T-cell (primary cell): ENCODE measurements at regions not wholly inside any gene's neighbourhood (a gene's known extent, or its start where the extent isn't known, plus 50 kb on each side); places are given as distances from the start of the nearest gene placed in this dataset.

Source experiments
- ATAC-seq, 4 experiments: fragments of 200-7000 bp in 3 of 4; fragments of 150-1000 bp in 1 of 4; cut with Tn5 transposase; replicated peaks in 1 of 4; 1 replicate in 3 of 4; 2 replicates in 1 of 4; pipeline ENCODE4 v1.10.0; 2021; ENCODE audit warnings: moderate library complexity in 3 of 4, mild to moderate bottlenecking in 2 of 4, moderate number of reproducible peaks in 1 of 4
- CTCF ChIA-PET, 2 donors: fragments of 300-600 bp; sonication (Branson Sonifier 250); formaldehyde crosslinking; loops; one replicate each; lab custom pipeline; 2022; ENCODE audit warnings: antibody characterized with exemption in 2 of 2; lab: Charles Lee
- POLR2A ChIA-PET, 2 donors: fragments of 300-600 bp; sonication (Branson Sonifier 250); formaldehyde crosslinking; loops; one replicate each; lab custom pipeline; 2022; ENCODE audit warnings: antibody characterized with exemption in 2 of 2; lab: Charles Lee
- DNase-seq, 35 experiments: peaks; one replicate each; pipeline versions ENCODE4 v3.0.0 to v3.0.0-alpha.2; 2013 to 2023
- H3K27ac ChIP-seq: one replicate; pipeline ENCODE4 v1.5.1; 2013; ENCODE audit warnings: low read length
- H3K27me3 ChIP-seq, 2 experiments: replicated peaks in 1 of 2; 1 replicate in 1 of 2; 2 replicates in 1 of 2; pipeline versions ENCODE4 v1.6.1 to v1.7.0; 2013; ENCODE audit warnings: low read length in 1 of 2, mixed read lengths in 1 of 2; ENCODE audit not compliant: control insufficient read depth in 2 of 2, insufficient read depth in 2 of 2; ENCODE audit errors: extremely low read depth in 1 of 2
- H3K36me3 ChIP-seq, 2 donors: 1 replicate in 1 of 2; 2 replicates in 1 of 2; pipeline versions ENCODE4 v1.6.1 to v1.7.0; 2013; ENCODE audit warnings: low read length in 1 of 2; ENCODE audit not compliant: control insufficient read depth in 2 of 2, insufficient read depth in 1 of 2; ENCODE audit errors: extremely low read depth in 1 of 2
- H3K4me1 ChIP-seq, 2 experiments: 1 replicate in 1 of 2; 2 replicates in 1 of 2; pipeline versions ENCODE4 v1.6.1 to v1.7.0; 2013; ENCODE audit warnings: low read length in 2 of 2, mixed read lengths in 1 of 2; ENCODE audit not compliant: insufficient read depth in 2 of 2, control insufficient read depth in 1 of 2; ENCODE audit errors: extremely low read depth in 1 of 2
- H3K4me3 ChIP-seq, 2 donors: 1 replicate in 1 of 2; 2 replicates in 1 of 2; pipeline versions ENCODE4 v1.5.1 to v1.7.0; 2013; ENCODE audit warnings: mild to moderate bottlenecking in 2 of 2, low read length in 1 of 2, moderate library complexity in 1 of 2; ENCODE audit not compliant: control insufficient read depth in 1 of 2; ENCODE audit errors: extremely low read depth in 1 of 2
- H3K9me3 ChIP-seq: 2 replicates; pipeline ENCODE4 v1.7.0; 2013
- H3K27ac Mint-ChIP-seq, 2 donors: one replicate each; pipeline ENCODE4 v1.8.0; 2020 to 2021; ENCODE audit warnings: mild to moderate bottlenecking in 2 of 2, mixed read lengths in 2 of 2
- H3K27me3 Mint-ChIP-seq, 2 donors: one replicate each; pipeline ENCODE4 v1.8.0; 2021 to 2022; ENCODE audit warnings: mixed read lengths in 2 of 2
- H3K36me3 Mint-ChIP-seq: one replicate; pipeline ENCODE4 v1.8.0; 2021; ENCODE audit warnings: mixed read lengths
- H3K4me1 Mint-ChIP-seq, 3 donors: one replicate each; pipeline ENCODE4 v1.8.0; 2020 to 2022; ENCODE audit warnings: mixed read lengths in 3 of 3, mild to moderate bottlenecking in 1 of 3
- H3K4me3 Mint-ChIP-seq, 3 donors: one replicate each; pipeline ENCODE4 v1.8.0; 2020 to 2022; ENCODE audit warnings: mild to moderate bottlenecking in 3 of 3, mixed read lengths in 3 of 3, moderate library complexity in 3 of 3
- H3K9me3 Mint-ChIP-seq, 3 donors: one replicate each; pipeline ENCODE4 v1.8.0; 2020 to 2022; ENCODE audit warnings: mixed read lengths in 3 of 3
- WGBS: methylation state at CpG from one replicate; pipeline ENCODE4 v1.1.5; 2013; ENCODE audit warnings: missing lambda C conversion rate; ENCODE audit not compliant: insufficient coverage; 5-methylcytosine and 5-hydroxymethylcytosine counted together

DNA sequence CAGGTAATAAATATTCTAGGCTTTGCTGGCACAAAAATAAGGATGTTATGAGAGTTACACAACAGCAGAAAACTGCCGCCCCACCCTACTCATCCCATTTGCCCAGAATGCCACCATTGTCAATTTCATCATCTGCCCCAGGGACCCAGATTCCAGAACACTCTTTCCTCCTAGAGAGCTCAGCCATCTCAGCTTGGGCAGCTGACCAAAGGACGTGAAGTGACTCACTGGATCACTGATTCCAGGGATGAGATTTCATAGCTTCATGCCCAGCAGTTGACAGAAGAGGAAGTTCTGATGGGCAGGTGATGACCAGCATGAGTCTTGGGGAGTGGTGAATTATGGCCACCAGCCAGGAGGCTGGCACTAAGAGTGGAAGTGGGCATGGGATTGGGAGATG, 450.3 kb downstream of the RMST start:
- Mint-ChIP-seq H3K9me3 (no peaks in the 10 kb centered on the region), H3K4me1 (no peaks in the 10 kb centered on the region), H3K27me3 (no peaks in the 10 kb centered on the region), H3K27ac (no peak overlapping the region), H3K4me3 (no peak overlapping the region), H3K36me3 (no peaks in the 10 kb centered on the region)
- Histone ChIP-seq H3K27ac (no peak overlapping the region), H3K36me3 (no peaks in the 10 kb centered on the region), H3K4me1 (no peaks in the 10 kb centered on the region), H3K4me3 (no peak overlapping the region), H3K27me3 (no peaks in the 10 kb centered on the region), H3K9me3 (no peaks in the 10 kb centered on the region)
- ChIA-PET CTCF (no interaction called here), POLR2A (no interaction called here)
- DNase-seq (no peak), ATAC-seq (no peak)
- 73% methylated on average over 2 of the region's 2 CpGs for WGBS

DNA sequence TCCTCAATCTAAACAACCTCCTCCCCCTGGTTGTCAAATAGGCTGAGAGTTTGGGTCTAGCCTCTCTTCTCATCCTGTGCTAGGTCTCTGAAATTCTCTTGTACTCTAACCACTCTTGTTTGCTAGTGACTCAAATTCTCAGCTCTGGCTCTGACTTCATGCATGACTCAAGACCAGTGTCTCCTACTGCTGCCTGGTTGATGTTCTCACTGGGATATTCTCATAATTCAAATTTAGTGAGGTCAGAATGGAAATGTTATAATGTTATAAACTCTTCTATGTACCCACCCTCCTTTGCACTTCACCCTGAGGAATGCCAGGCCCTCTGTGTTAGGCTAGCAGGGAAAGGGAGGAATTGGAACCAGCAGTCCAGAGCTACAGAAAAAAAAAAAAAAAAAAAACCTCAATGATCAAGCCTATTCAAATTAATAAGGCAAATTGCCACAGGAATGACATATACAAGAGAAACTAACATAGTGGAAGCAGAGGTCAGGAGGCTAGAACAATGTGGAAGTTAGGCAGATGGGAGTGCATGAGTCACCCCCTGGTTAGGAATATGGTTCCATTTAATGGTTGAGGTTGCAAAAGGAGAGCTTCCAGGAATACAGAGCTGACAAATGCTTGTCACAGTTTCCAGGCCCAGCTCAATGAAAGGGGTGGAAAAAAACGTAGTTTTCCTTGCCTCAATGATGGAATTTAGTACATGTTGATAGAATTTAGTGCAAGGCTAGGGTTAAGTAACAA, 459.5 kb downstream of the RMST start:
- no peak for ATAC-seq
- no peak overlapping the region for H3K27ac Mint-ChIP-seq
- no peak overlapping the region for H3K4me3 ChIP-seq
- H3K27ac ChIP-seq = no peak overlapping the region
- ChIA-PET POLR2A (no interaction called here), CTCF (no interaction called here)
- H3K36me3 Mint-ChIP-seq = no peaks in the 10 kb centered on the region
- H3K9me3 Mint-ChIP-seq = peaks cover 0 to 6% (median 0%) of the 10 kb centered on the region in 3 donors
- no peaks in the 10 kb centered on the region for H3K27me3 ChIP-seq
- no peak for DNase-seq
- 54% methylated on average over 1 of the region's 1 CpG for WGBS
- no peak overlapping the region for H3K4me3 Mint-ChIP-seq
- H3K9me3 ChIP-seq = no peaks in the 10 kb centered on the region
- H3K27me3 Mint-ChIP-seq = peaks cover 0 to 1% of the 10 kb centered on the region in 2 donors
- no peaks in the 10 kb centered on the region for H3K4me1 Mint-ChIP-seq
- no peaks in the 10 kb centered on the region for H3K4me1 ChIP-seq
- H3K36me3 ChIP-seq = no peaks in the 10 kb centered on the region

DNA sequence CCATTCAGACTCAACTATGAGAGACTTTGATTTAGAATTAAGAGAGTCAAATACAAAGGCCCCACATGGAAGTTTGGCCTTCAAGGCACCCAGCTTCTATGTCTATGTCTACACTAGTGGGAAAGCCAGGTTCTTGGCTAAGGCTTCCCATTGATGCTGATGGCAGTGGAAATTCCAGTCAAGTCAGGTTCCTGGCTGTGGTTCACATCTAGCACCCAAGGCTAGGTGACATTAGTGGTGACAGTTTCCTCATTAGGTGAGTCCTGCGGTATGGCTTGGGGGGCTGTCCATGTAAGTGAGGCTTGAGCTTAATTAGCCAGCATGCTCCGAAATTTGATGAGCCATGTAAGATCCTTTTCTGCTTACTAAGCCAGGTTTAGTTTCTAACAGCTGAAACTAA, 460.9 kb downstream of the RMST start:
- POLR2A ChIA-PET = no interaction called here
- Histone ChIP-seq H3K4me1 (no peaks in the 10 kb centered on the region), H3K27me3 (no peaks in the 10 kb centered on the region), H3K27ac (no peak overlapping the region), H3K9me3 (no peaks in the 10 kb centered on the region), H3K4me3 (no peak overlapping the region), H3K36me3 (no peaks in the 10 kb centered on the region)
- Mint-ChIP-seq H3K4me3 (no peak overlapping the region), H3K27me3 (peaks cover 0 to 1% of the 10 kb centered on the region in 2 donors), H3K9me3 (peaks cover 0 to 14% (median 0%) of the 10 kb centered on the region in 3 donors), H3K27ac (no peak overlapping the region), H3K36me3 (no peaks in the 10 kb centered on the region), H3K4me1 (no peaks in the 10 kb centered on the region)
- CTCF ChIA-PET = no interaction called here
- DNase-seq (no peak), ATAC-seq (no peak)
- no CpG with 5 or more reads among the region's 2 CpGs for WGBS

DNA sequence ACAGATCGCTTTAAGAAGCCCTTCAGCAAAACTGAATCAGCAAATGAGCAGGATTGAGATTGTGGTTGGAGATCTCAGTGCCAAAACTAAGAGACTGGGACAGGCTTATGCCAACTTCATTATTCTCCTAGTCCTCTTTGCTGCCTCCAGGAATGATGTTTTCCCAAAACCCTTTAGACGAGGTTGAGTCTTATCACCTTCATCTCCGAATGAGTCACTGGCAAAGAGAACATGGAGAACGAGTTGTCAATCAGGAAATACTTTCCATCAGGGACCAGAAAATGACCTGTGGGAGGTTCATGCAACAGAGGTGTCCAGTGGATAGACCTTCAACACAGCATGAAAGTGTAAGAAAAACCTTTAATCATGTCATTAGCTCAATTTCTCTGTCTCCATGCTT, 461.5 kb downstream of the RMST start:
- H3K4me3 Mint-ChIP-seq = no peak overlapping the region
- Histone ChIP-seq H3K4me3 (no peak overlapping the region), H3K27ac (no peak overlapping the region), H3K4me1 (no peaks in the 10 kb centered on the region), H3K27me3 (no peaks in the 10 kb centered on the region), H3K36me3 (no peaks in the 10 kb centered on the region), H3K9me3 (no peaks in the 10 kb centered on the region)
- ChIA-PET CTCF (no interaction called here), POLR2A (no interaction called here)
- H3K4me1 Mint-ChIP-seq = no peaks in the 10 kb centered on the region
- no peak for DNase-seq
- ATAC-seq = no peak
- no peaks in the 10 kb centered on the region for H3K36me3 Mint-ChIP-seq
- H3K27ac Mint-ChIP-seq = no peak overlapping the region
- peaks cover 0 to 14% (median 0%) of the 10 kb centered on the region in 3 donors for H3K9me3 Mint-ChIP-seq
- WGBS = 83% methylated on average over 1 of the region's 4 CpGs
- peaks cover 0 to 1% of the 10 kb centered on the region in 2 donors for H3K27me3 Mint-ChIP-seq

DNA sequence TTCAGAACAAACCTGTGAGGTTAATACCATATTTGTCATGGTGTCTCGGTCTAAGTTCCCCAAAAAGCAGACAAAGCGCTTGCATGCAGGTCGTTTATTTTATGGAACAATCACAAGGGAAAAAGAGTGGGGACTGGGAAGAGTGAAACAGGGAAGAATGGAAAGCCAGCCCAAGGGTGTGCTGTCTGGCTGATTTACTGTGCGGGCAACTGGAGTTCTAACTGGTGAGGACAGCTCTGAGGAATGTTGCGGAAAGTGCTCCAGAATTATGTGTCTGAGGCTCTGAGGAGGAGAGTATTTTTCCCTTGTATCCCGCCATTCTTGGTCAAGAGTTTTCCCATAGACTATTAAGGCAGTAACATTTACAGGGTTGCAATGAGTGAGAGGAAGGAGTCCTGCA, 465.4 kb downstream of the RMST start:
- Histone ChIP-seq H3K9me3 (no peaks in the 10 kb centered on the region), H3K4me3 (no peak overlapping the region), H3K27me3 (no peaks in the 10 kb centered on the region), H3K4me1 (no peaks in the 10 kb centered on the region), H3K36me3 (no peaks in the 10 kb centered on the region), H3K27ac (no peak overlapping the region)
- H3K36me3 Mint-ChIP-seq = no peaks in the 10 kb centered on the region
- H3K9me3 Mint-ChIP-seq = peaks cover 0 to 8% (median 0%) of the 10 kb centered on the region in 3 donors
- H3K4me3 Mint-ChIP-seq = no peak overlapping the region
- no peaks in the 10 kb centered on the region for H3K27me3 Mint-ChIP-seq
- DNase-seq = no peak
- H3K27ac Mint-ChIP-seq = no peak overlapping the region
- ATAC-seq = no peak
- 89% methylated on average over 3 of the region's 6 CpGs for WGBS
- ChIA-PET POLR2A (no interaction called here), CTCF (no interaction called here)
- no peaks in the 10 kb centered on the region for H3K4me1 Mint-ChIP-seq

DNA sequence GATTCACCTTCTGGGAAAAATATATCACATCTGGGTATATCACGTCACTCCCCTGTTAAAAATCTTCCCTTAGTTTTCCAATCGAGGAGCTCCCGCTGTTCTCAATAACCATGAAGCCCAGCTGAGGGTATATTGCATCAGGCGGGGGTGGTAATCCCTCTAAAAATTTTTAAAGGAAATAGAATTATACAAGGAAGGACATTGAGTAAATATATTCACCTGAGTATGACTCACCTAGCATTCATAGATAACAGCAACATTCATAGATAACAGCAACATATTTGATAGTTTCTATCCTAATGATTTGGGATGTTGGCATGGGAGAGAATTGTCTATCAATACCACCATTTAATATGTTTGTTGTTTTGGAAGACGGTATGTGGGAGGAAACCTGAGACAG, 473.6 kb downstream of the RMST start:
- WGBS = no CpG with 5 or more reads among the region's 5 CpGs
- no peaks in the 10 kb centered on the region for H3K4me1 ChIP-seq
- no peak for ATAC-seq
- Mint-ChIP-seq H3K36me3 (no peaks in the 10 kb centered on the region), H3K4me3 (no peak overlapping the region), H3K4me1 (no peaks in the 10 kb centered on the region), H3K9me3 (peaks cover 4 to 9% (median 7%) of the 10 kb centered on the region in 3 donors), H3K27me3 (peaks cover 0 to 6% of the 10 kb centered on the region in 2 donors), H3K27ac (no peak overlapping the region)
- no peaks in the 10 kb centered on the region for H3K36me3 ChIP-seq
- ChIA-PET CTCF (no interaction called here), POLR2A (no interaction called here)
- no peak overlapping the region for H3K4me3 ChIP-seq
- no peaks in the 10 kb centered on the region for H3K9me3 ChIP-seq
- DNase-seq = no peak
- H3K27me3 ChIP-seq = no peaks in the 10 kb centered on the region
- H3K27ac ChIP-seq = no peak overlapping the region

DNA sequence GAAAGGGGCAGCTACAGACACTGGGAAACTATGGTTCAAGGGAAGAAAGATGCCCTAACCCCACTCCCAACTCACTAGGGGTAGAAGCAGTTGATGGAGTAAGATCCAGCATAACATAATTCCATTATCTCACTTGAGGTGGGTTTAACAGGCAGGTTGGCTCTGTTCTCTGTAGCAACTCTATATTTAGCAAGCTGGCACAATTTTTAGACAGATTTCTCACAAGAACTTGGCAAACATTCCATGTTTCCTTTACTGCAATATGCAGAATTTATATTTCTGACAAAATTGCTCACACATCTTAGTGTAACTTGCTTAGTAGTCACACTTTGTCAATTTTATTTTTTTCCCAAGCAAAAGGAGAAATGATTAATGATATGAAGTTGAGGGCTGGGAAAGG, 475.4 kb downstream of the RMST start:
- no peak overlapping the region for H3K27ac ChIP-seq
- H3K36me3 Mint-ChIP-seq = no peaks in the 10 kb centered on the region

More for the DNA sequence above, 475.4 kb downstream of the RMST start:
- no peak overlapping the region for H3K27ac Mint-ChIP-seq
- no peaks in the 10 kb centered on the region for H3K4me1 ChIP-seq
- no peaks in the 10 kb centered on the region for H3K9me3 ChIP-seq
- H3K4me3 ChIP-seq = no peak overlapping the region
- H3K4me3 Mint-ChIP-seq = no peak overlapping the region
- peaks cover 0 to 6% of the 10 kb centered on the region in 2 donors for H3K27me3 Mint-ChIP-seq
- no peaks in the 10 kb centered on the region for H3K36me3 ChIP-seq
- ChIA-PET CTCF (no interaction called here), POLR2A (no interaction called here)
- H3K27me3 ChIP-seq = no peaks in the 10 kb centered on the region
- ATAC-seq (no peak), DNase-seq (no peak)
- peaks cover 7 to 14% (median 7%) of the 10 kb centered on the region in 3 donors for H3K9me3 Mint-ChIP-seq
- H3K4me1 Mint-ChIP-seq = no peaks in the 10 kb centered on the region
